Adrenal gland (tissue), 5 donors: ENCODE measurements at regions not wholly inside any gene's neighbourhood (a gene's known extent, or its start where the extent isn't known, plus 50 kb on each side); places are given as distances from the start of the nearest gene placed in this dataset.

ENCODE experiments used
- CTCF ChIP-seq, 6 experiments: fragments of 450-650 bp in 4 of 6; fragments of 200-600 bp in 2 of 6; sonication (generic) in 1 of 6; IDR thresholded peaks; 1 replicate in 5 of 6; 2 replicates in 1 of 6; pipeline versions ENCODE4 v1.5.1 to v1.8.0; 2016 to 2021; ENCODE audit warnings: antibody characterized with exemption in 6 of 6, mild to moderate bottlenecking in 2 of 6, moderate library complexity in 1 of 6
- POLR2A ChIP-seq, 2 donors: fragments of 450-650 bp; IDR thresholded peaks; one replicate each; pipeline ENCODE4 v1.6.1; 2017; ENCODE audit warnings: antibody characterized with exemption in 2 of 2, mild to moderate bottlenecking in 2 of 2, moderate library complexity in 1 of 2
- donor health status: DM: no; HTN: no; CAD: no.

DNA sequence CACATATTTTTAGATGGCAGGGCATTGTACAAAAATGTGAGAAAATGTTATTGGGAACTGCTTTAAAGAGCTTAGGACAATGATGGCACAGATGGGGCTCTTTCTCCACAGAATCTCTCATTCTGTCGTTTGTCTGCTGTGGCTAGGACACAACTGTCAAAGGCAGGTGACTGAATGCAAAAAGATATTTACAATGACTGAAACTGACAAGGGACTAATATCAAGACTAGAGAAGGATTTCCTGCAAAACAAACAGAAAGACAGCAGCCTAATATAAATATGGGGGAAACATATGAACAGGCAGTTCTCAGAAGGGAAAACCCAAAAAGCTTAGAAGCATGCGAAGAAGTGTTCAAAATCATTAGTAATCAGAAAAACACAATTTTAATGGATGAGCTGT, 177.5 kb upstream of the AFF2 start:
- TF ChIP-seq CTCF (IDR thresholded peaks at IDR 0.05) (no peak), POLR2A (IDR thresholded peaks at IDR 0.05) (no peak)
